ENCODE measurements at regions not wholly inside any gene's neighbourhood (a gene's known extent, or its start where the extent isn't known, plus 50 kb on each side); places are given as distances from the start of the nearest gene placed in this dataset.

- TF ChIP-seq POLR2A (IDR thresholded peaks at IDR 0.05) (no peak), CTCF (IDR thresholded peaks at IDR 0.05) (no peak)
Observed at GRCh38 chr6:166825553-166826145, 130.7 kb downstream of the RNASET2 start.

All from upper lobe of left lung (tissue), 4 donors.